ENCODE measurements at regions not wholly inside any gene's neighbourhood (a gene's known extent, or its start where the extent isn't known, plus 50 kb on each side); places are given as distances from the start of the nearest gene placed in this dataset.

DNA sequence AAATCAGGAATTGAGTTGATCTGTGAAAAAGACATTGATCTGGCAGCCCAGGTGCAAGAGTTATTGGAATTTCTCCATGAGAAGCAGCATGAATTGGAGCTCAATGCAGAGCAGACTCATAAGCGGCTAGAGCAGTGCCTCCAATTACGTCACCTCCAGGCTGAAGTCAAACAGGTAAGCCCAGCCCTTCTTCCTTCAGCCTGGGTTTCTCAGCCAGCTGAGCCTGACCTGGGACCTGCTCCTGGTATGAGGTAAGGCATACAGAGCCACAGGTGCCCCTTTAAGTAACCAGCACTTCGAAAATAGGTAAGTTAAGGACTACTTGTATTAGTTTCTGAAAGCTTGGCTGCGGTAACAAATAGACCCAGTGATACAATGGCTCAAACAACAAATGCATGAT, 307.4 kb upstream of the UMPS start:
- no peak overlapping the region for H3K4me3 Mint-ChIP-seq
- no peaks in the 10 kb centered on the region for H3K36me3 ChIP-seq (ENCODE audit: control insufficient read depth, insufficient read depth, low read length)
- H3K9me3 ChIP-seq (ENCODE audit: control insufficient read depth, insufficient read depth, low read length): no peaks in the 10 kb centered on the region
- no peak overlapping the region for H3K4me3 ChIP-seq (ENCODE audit: low read length)
- intact Hi-C loops (cut with micrococcal nuclease): no loop called here
- DNase-seq: no peak
- ATAC-seq: no peak
- no peaks in the 10 kb centered on the region for H3K4me1 ChIP-seq (ENCODE audit: control insufficient read depth, insufficient read depth, low read length)
- H3K4me1 Mint-ChIP-seq: no peaks in the 10 kb centered on the region
- H3K27me3 Mint-ChIP-seq (ENCODE audit: low read depth in 2 of 2): peaks cover 6 to 33% of the 10 kb centered on the region in 2 donors
- H3K36me3 Mint-ChIP-seq: no peaks in the 10 kb centered on the region
- peaks cover 3% of the 10 kb centered on the region for H3K27me3 ChIP-seq (ENCODE audit: control insufficient read depth, insufficient read depth, low read length)
- TF ChIP-seq, protein P1, sequence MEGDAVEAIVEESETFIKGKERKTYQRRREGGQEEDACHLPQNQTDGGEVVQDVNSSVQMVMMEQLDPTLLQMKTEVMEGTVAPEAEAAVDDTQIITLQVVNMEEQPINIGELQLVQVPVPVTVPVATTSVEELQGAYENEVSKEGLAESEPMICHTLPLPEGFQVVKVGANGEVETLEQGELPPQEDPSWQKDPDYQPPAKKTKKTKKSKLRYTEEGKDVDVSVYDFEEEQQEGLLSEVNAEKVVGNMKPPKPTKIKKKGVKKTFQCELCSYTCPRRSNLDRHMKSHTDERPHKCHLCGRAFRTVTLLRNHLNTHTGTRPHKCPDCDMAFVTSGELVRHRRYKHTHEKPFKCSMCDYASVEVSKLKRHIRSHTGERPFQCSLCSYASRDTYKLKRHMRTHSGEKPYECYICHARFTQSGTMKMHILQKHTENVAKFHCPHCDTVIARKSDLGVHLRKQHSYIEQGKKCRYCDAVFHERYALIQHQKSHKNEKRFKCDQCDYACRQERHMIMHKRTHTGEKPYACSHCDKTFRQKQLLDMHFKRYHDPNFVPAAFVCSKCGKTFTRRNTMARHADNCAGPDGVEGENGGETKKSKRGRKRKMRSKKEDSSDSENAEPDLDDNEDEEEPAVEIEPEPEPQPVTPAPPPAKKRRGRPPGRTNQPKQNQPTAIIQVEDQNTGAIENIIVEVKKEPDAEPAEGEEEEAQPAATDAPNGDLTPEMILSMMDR (IDR thresholded peaks at IDR 0.05): no peak
- 92% methylated on average over 4 of the region's 4 CpGs for WGBS (ENCODE audit: insufficient coverage)
- H3K9me3 Mint-ChIP-seq: no peaks in the 10 kb centered on the region
- H3K27ac ChIP-seq (ENCODE audit: low read length): no peak overlapping the region
- no peak overlapping the region for H3K27ac Mint-ChIP-seq

DNA sequence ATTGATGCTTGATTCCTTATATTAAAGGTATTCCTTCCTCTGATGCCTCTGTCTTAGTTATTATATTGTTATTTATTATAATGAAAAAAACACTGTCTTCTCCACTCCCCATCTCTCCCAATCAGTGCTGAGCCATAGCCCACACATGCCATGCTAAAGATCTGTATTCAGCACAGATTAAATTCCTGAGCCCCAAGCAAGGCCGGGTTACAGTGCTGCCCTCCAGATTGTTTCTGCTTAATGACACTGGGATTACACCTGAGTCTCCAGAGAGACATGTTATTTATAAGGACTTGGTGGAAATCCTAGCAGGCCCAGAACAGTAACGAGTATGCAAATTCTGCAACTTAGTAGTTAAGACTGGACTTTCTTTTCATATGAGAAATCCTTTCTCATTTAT, 305.9 kb upstream of the UMPS start:
- Histone ChIP-seq H3K4me3 (ENCODE audit: low read length) (no peak overlapping the region), H3K27ac (ENCODE audit: low read length) (no peak overlapping the region), H3K27me3 (ENCODE audit: control insufficient read depth, insufficient read depth, low read length) (no peaks in the 10 kb centered on the region), H3K9me3 (ENCODE audit: control insufficient read depth, insufficient read depth, low read length) (no peaks in the 10 kb centered on the region), H3K36me3 (ENCODE audit: control insufficient read depth, insufficient read depth, low read length) (no peaks in the 10 kb centered on the region), H3K4me1 (ENCODE audit: control insufficient read depth, insufficient read depth, low read length) (no peaks in the 10 kb centered on the region)
- Mint-ChIP-seq H3K4me1 (no peaks in the 10 kb centered on the region), H3K27ac (no peak overlapping the region), H3K9me3 (no peaks in the 10 kb centered on the region), H3K36me3 (no peaks in the 10 kb centered on the region), H3K27me3 (ENCODE audit: low read depth in 2 of 2) (peaks cover 6 to 29% of the 10 kb centered on the region in 2 donors), H3K4me3 (no peak overlapping the region)
- WGBS (ENCODE audit: insufficient coverage): 79% methylated on average over 2 of the region's 2 CpGs
- intact Hi-C loops (cut with micrococcal nuclease): no loop called here
- TF ChIP-seq, protein P1 (IDR thresholded peaks at IDR 0.05): no peak
- no peak for ATAC-seq
- no peak for DNase-seq

- Mint-ChIP-seq H3K4me1 (peaks cover 0 to 3% of the 10 kb centered on the region in 2 donors), H3K4me3 (no peak overlapping the region), H3K27ac (no peak overlapping the region), H3K9me3 (no peaks in the 10 kb centered on the region), H3K27me3 (ENCODE audit: low read depth in 2 of 2) (peaks cover 4 to 13% of the 10 kb centered on the region in 2 donors), H3K36me3 (no peaks in the 10 kb centered on the region)
- no peak for DNase-seq
- H3K36me3 ChIP-seq (ENCODE audit: control insufficient read depth, insufficient read depth, low read length): no peaks in the 10 kb centered on the region
- TF ChIP-seq, protein P1 (IDR thresholded peaks at IDR 0.05): no peak
- no peaks in the 10 kb centered on the region for H3K27me3 ChIP-seq (ENCODE audit: control insufficient read depth, insufficient read depth, low read length)
- WGBS (ENCODE audit: insufficient coverage): 83% methylated on average over 6 of the region's 6 CpGs
- intact Hi-C loops (cut with micrococcal nuclease): no loop called here
- H3K4me1 ChIP-seq (ENCODE audit: control insufficient read depth, insufficient read depth, low read length): no peaks in the 10 kb centered on the region
- H3K4me3 ChIP-seq (ENCODE audit: low read length): no peak overlapping the region
- H3K27ac ChIP-seq (ENCODE audit: low read length): no peak overlapping the region
- no peak for ATAC-seq
- no peaks in the 10 kb centered on the region for H3K9me3 ChIP-seq (ENCODE audit: control insufficient read depth, insufficient read depth, low read length)
These were observed 304.3 kb upstream of the UMPS start for GRCh38 chr3:124425972-124426371.

DNA sequence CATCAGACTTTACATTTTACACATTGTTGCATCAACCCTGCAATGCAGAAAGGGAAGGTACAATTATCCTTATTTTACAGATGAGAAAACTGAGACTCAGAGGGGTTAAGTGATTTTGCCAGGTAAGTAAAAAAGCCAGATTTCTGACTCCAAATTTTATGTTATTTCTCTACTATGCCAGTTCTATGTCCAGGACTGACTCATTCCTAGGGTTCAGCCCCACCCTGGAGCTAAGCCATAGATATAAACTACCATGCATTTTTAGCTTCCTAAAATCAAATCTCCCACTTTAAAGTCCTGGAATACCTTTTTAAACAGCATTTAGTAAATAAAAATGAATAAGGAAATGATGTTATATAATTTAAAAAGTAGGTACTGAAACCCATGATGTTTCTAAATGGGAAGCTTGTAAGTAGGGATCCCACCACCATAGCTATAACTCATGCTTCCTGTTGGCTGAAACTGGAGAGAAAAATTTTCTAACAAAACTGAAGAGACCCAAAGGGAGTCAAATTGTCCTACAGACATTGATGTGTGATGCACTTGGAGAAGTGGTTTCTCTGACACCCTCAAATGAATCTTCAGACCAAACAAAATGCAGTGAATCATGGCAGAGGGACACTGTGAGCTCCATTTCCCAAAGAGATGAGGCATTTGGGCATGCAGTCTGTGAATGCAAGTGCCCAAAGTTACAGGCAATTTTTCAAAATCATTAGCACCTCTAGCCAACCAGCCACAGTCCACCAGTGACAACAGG, 301.7 kb upstream of the UMPS start:
- Mint-ChIP-seq H3K27ac (no peak overlapping the region), H3K36me3 (no peaks in the 10 kb centered on the region)
- H3K4me3 ChIP-seq (ENCODE audit: low read length): no peak overlapping the region

More for the DNA sequence above, 301.7 kb upstream of the UMPS start:
- Histone ChIP-seq H3K27ac (ENCODE audit: low read length) (no peak overlapping the region), H3K4me1 (ENCODE audit: control insufficient read depth, insufficient read depth, low read length) (no peaks in the 10 kb centered on the region), H3K36me3 (ENCODE audit: control insufficient read depth, insufficient read depth, low read length) (no peaks in the 10 kb centered on the region), H3K27me3 (ENCODE audit: control insufficient read depth, insufficient read depth, low read length) (no peaks in the 10 kb centered on the region), H3K9me3 (ENCODE audit: control insufficient read depth, insufficient read depth, low read length) (no peaks in the 10 kb centered on the region)
- Mint-ChIP-seq H3K4me1 (peaks cover 0 to 3% of the 10 kb centered on the region in 2 donors), H3K27me3 (ENCODE audit: low read depth in 2 of 2) (peaks cover 4 to 7% of the 10 kb centered on the region in 2 donors), H3K4me3 (no peak overlapping the region), H3K9me3 (no peaks in the 10 kb centered on the region)
- DNase-seq: no peak
- intact Hi-C loops (cut with micrococcal nuclease): no loop called here
- no peak for ATAC-seq
- TF ChIP-seq, protein P1 (IDR thresholded peaks at IDR 0.05): no peak

Data from natural killer cell (primary cell).